T-cell (primary cell): ENCODE measurements at regions not wholly inside any gene's neighbourhood (a gene's known extent, or its start where the extent isn't known, plus 50 kb on each side); places are given as distances from the start of the nearest gene placed in this dataset.

Source experiments
- ATAC-seq, 4 experiments: fragments of 200-7000 bp in 3 of 4; fragments of 150-1000 bp in 1 of 4; cut with Tn5 transposase; replicated peaks in 1 of 4; 1 replicate in 3 of 4; 2 replicates in 1 of 4; pipeline ENCODE4 v1.10.0; 2021; ENCODE audit warnings: moderate library complexity in 3 of 4, mild to moderate bottlenecking in 2 of 4, moderate number of reproducible peaks in 1 of 4
- CTCF ChIA-PET, 2 donors: fragments of 300-600 bp; sonication (Branson Sonifier 250); formaldehyde crosslinking; loops; one replicate each; lab custom pipeline; 2022; ENCODE audit warnings: antibody characterized with exemption in 2 of 2; lab: Charles Lee
- POLR2A ChIA-PET, 2 donors: fragments of 300-600 bp; sonication (Branson Sonifier 250); formaldehyde crosslinking; loops; one replicate each; lab custom pipeline; 2022; ENCODE audit warnings: antibody characterized with exemption in 2 of 2; lab: Charles Lee
- DNase-seq, 35 experiments: peaks; one replicate each; pipeline versions ENCODE4 v3.0.0 to v3.0.0-alpha.2; 2013 to 2023
- H3K27ac ChIP-seq: one replicate; pipeline ENCODE4 v1.5.1; 2013; ENCODE audit warnings: low read length
- H3K27me3 ChIP-seq, 2 experiments: replicated peaks in 1 of 2; 1 replicate in 1 of 2; 2 replicates in 1 of 2; pipeline versions ENCODE4 v1.6.1 to v1.7.0; 2013; ENCODE audit warnings: low read length in 1 of 2, mixed read lengths in 1 of 2; ENCODE audit not compliant: control insufficient read depth in 2 of 2, insufficient read depth in 2 of 2; ENCODE audit errors: extremely low read depth in 1 of 2
- H3K36me3 ChIP-seq, 2 donors: 1 replicate in 1 of 2; 2 replicates in 1 of 2; pipeline versions ENCODE4 v1.6.1 to v1.7.0; 2013; ENCODE audit warnings: low read length in 1 of 2; ENCODE audit not compliant: control insufficient read depth in 2 of 2, insufficient read depth in 1 of 2; ENCODE audit errors: extremely low read depth in 1 of 2
- H3K4me1 ChIP-seq, 2 experiments: 1 replicate in 1 of 2; 2 replicates in 1 of 2; pipeline versions ENCODE4 v1.6.1 to v1.7.0; 2013; ENCODE audit warnings: low read length in 2 of 2, mixed read lengths in 1 of 2; ENCODE audit not compliant: insufficient read depth in 2 of 2, control insufficient read depth in 1 of 2; ENCODE audit errors: extremely low read depth in 1 of 2
- H3K4me3 ChIP-seq, 2 donors: 1 replicate in 1 of 2; 2 replicates in 1 of 2; pipeline versions ENCODE4 v1.5.1 to v1.7.0; 2013; ENCODE audit warnings: mild to moderate bottlenecking in 2 of 2, low read length in 1 of 2, moderate library complexity in 1 of 2; ENCODE audit not compliant: control insufficient read depth in 1 of 2; ENCODE audit errors: extremely low read depth in 1 of 2
- H3K9me3 ChIP-seq: 2 replicates; pipeline ENCODE4 v1.7.0; 2013
- H3K27ac Mint-ChIP-seq, 2 donors: one replicate each; pipeline ENCODE4 v1.8.0; 2020 to 2021; ENCODE audit warnings: mild to moderate bottlenecking in 2 of 2, mixed read lengths in 2 of 2
- H3K27me3 Mint-ChIP-seq, 2 donors: one replicate each; pipeline ENCODE4 v1.8.0; 2021 to 2022; ENCODE audit warnings: mixed read lengths in 2 of 2
- H3K36me3 Mint-ChIP-seq: one replicate; pipeline ENCODE4 v1.8.0; 2021; ENCODE audit warnings: mixed read lengths
- H3K4me1 Mint-ChIP-seq, 3 donors: one replicate each; pipeline ENCODE4 v1.8.0; 2020 to 2022; ENCODE audit warnings: mixed read lengths in 3 of 3, mild to moderate bottlenecking in 1 of 3
- H3K4me3 Mint-ChIP-seq, 3 donors: one replicate each; pipeline ENCODE4 v1.8.0; 2020 to 2022; ENCODE audit warnings: mild to moderate bottlenecking in 3 of 3, mixed read lengths in 3 of 3, moderate library complexity in 3 of 3
- H3K9me3 Mint-ChIP-seq, 3 donors: one replicate each; pipeline ENCODE4 v1.8.0; 2020 to 2022; ENCODE audit warnings: mixed read lengths in 3 of 3
- WGBS: methylation state at CpG from one replicate; pipeline ENCODE4 v1.1.5; 2013; ENCODE audit warnings: missing lambda C conversion rate; ENCODE audit not compliant: insufficient coverage; 5-methylcytosine and 5-hydroxymethylcytosine counted together

DNA sequence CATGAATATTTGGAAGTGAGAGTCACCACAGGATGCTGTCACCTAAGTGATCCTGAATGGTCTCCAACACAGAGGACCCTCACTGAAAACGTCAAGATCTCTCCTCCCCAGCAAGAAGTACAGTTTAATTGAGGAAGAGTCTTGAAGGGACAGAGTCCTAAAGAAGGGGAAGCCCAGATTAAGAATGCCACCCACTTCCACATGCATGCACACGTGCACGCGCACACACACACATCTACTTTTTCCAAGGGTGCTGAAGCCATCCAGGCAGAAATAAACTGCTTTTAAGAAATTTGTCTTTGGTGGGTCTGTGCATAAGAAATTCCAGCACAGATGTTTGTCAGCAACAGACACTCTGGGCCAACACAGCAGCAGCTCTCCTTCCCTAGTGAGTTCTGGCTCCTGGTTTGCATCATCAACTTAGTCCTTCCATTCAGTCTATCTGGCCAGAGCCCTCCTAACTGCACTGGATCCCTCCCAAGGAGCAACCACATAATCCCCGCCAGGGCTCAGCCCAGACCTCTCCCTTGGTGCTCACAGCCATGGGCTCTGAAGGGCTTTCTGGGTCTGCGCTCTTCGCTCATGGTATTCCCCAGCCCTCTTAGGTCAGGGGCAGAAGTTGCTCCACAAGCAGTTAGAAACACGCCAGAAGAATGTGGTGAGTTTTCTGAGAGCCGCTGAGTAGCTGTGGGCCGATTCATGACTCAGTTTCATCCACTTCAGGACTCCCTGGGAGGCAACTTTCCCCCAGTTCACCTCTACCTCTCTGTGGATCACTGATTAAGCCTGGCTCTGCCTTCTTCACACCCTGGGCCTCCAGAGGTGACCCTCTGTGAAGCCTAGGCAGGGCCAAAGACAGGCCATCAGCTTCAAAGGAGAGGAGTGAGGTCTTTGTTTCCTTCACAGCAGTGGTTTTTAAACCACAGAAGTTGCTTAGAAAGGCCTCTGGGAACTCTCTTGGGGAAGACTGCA lies 132.6 kb upstream of the LIPC start:
- H3K27ac ChIP-seq: no peak overlapping the region
- Mint-ChIP-seq H3K4me1 (peaks cover 7 to 12% (median 9%) of the 10 kb centered on the region in 3 donors), H3K27me3 (peaks cover 4 to 5% of the 10 kb centered on the region in 2 donors), H3K9me3 (peaks cover 0 to 11% (median 6%) of the 10 kb centered on the region in 3 donors), H3K27ac (no peak overlapping the region), H3K36me3 (no peaks in the 10 kb centered on the region), H3K4me3 (no peak overlapping the region)
- H3K9me3 ChIP-seq: peaks cover 3% of the 10 kb centered on the region
- ATAC-seq (no peak), DNase-seq (no peak)
- ChIA-PET CTCF (no interaction called here), POLR2A (no interaction called here)
- WGBS: 94% methylated on average over 2 of the region's 10 CpGs
- peaks cover 0 to 7% of the 10 kb centered on the region in 2 experiments for H3K27me3 ChIP-seq
- no peak overlapping the region for H3K4me3 ChIP-seq
- peaks cover 0 to 3% of the 10 kb centered on the region in 2 experiments for H3K4me1 ChIP-seq
- H3K36me3 ChIP-seq: peaks cover 0 to 3% of the 10 kb centered on the region in 2 donors

DNA sequence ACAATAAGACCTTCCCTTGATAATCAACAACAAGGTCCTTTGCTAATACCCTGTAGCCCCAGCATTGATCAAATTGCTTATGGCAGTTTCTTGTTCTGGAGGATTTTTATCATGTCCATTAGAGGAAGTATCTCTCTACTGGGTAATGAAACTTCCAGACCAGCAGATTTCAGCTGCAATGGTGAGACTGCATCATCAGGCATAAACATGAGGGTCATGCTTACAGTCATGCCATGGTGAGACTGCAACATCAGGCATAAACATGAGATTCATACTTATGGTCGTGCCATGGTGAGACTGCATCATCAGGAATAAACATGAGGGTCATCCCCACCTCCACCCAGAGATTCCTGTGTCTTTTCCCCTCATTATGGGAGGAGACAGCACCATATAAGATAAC lies 129.0 kb upstream of the LIPC start:
- H3K36me3 ChIP-seq: peaks cover 0 to 3% of the 10 kb centered on the region in 2 donors
- peaks cover 0 to 7% of the 10 kb centered on the region in 2 experiments for H3K27me3 ChIP-seq
- DNase-seq: no peak
- Mint-ChIP-seq H3K4me1 (peaks cover 12 to 28% (median 15%) of the 10 kb centered on the region in 3 donors), H3K4me3 (no peak overlapping the region), H3K27ac (no peak overlapping the region), H3K27me3 (peaks cover 4 to 5% of the 10 kb centered on the region in 2 donors), H3K36me3 (no peaks in the 10 kb centered on the region), H3K9me3 (no peaks in the 10 kb centered on the region)
- H3K27ac ChIP-seq: no peak overlapping the region
- no CpG with 5 or more reads among the region's 1 CpG for WGBS
- H3K4me3 ChIP-seq: no peak overlapping the region
- ChIA-PET CTCF (interaction anchor here in 1 of 2 donors (0.5 kb wide), 1 partner anchor 34 kb away, joined by 4 read pairs; no protein-coding TSS in a partner anchor), POLR2A (no interaction called here)
- ATAC-seq: no peak
- H3K4me1 ChIP-seq: peaks cover 0 to 11% of the 10 kb centered on the region in 2 experiments
- H3K9me3 ChIP-seq: no peaks in the 10 kb centered on the region

DNA sequence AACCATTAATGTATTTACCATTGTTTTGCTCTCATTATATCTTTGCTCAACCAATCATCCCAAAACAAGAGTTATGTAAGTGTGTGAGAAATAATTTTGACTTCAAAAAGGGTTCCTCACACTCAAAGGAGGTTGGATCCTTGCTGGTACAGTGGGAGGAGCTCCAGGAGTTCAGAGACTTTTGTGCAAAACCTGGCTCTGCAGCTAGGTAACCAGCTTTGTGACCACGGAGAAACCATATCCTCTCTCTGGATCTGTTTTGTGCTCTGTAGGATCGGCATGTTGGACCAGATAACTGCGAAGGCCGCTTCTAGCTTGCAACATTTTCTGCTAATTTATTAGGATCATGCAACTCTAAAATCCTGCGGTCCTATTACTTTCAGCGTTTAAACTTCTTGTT lies 128.6 kb upstream of the LIPC start:
- POLR2A ChIA-PET: no interaction called here
- no peak overlapping the region for H3K4me3 ChIP-seq
- CTCF ChIA-PET: interaction anchor here in 1 of 2 donors (0.5 kb wide), 1 partner anchor 34 kb away, joined by 4 read pairs; no protein-coding TSS in a partner anchor
- peaks cover 0 to 3% of the 10 kb centered on the region in 2 donors for H3K36me3 ChIP-seq
- H3K9me3 Mint-ChIP-seq: no peaks in the 10 kb centered on the region
- peaks cover 0 to 7% of the 10 kb centered on the region in 2 experiments for H3K27me3 ChIP-seq
- peaks cover 0 to 11% of the 10 kb centered on the region in 2 experiments for H3K4me1 ChIP-seq
- WGBS: 71% methylated on average over 4 of the region's 6 CpGs
- peaks cover 12 to 28% (median 15%) of the 10 kb centered on the region in 3 donors for H3K4me1 Mint-ChIP-seq
- no peaks in the 10 kb centered on the region for H3K36me3 Mint-ChIP-seq
- no peaks in the 10 kb centered on the region for H3K9me3 ChIP-seq
- peak overlapping the region in 2 of 3 donors; percentile 4 to 29 for H3K4me3 Mint-ChIP-seq
- H3K27me3 Mint-ChIP-seq: peaks cover 4 to 5% of the 10 kb centered on the region in 2 donors
- no peak for ATAC-seq
- DNase-seq: no peak
- H3K27ac ChIP-seq: no peak overlapping the region
- no peak overlapping the region for H3K27ac Mint-ChIP-seq

DNA sequence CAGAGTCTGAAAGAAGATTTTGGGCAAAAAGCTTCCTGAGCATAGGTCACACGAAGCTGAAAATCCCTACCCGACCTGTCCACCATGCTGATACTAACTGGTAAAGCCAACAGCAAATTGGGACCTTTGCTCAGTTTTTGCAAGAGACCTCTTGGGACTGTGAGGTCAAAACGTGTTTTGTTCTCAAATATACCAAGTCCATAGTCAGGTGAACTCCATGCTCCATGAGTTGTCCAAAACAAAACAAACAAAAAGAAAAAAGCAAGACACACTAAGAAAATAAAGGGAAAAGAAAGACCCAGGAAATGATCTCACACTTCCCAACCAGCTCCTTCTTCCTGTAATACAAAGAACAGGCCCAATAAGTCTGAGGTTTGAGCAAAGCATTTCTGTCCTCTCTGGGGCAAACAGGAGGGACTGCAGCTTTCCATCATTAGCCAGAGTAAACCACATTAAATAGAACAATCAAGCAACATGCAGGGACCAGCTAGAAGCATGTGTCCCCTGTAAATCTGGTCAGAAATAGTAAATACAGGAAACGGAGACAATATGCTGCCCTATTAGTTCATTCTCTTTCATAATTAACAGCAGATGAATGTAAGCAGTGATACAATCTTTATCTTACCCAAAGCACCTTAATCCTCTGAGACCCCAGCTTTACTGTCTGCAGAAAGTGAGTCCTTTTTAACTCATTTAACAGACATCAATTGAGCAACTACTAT lies 125.0 kb upstream of the LIPC start:
- ATAC-seq (no peak), DNase-seq (no peak)
- Histone ChIP-seq H3K4me3 (no peak overlapping the region), H3K27me3 (no peaks in the 10 kb centered on the region), H3K4me1 (peaks cover 0 to 11% of the 10 kb centered on the region in 2 experiments), H3K36me3 (no peaks in the 10 kb centered on the region), H3K27ac (no peak overlapping the region), H3K9me3 (no peaks in the 10 kb centered on the region)
- no peaks in the 10 kb centered on the region for H3K36me3 Mint-ChIP-seq
- H3K9me3 Mint-ChIP-seq: no peaks in the 10 kb centered on the region
- ChIA-PET POLR2A (no interaction called here), CTCF (interaction anchor here in 1 of 2 donors (0.6 to 0.7 kb wide), 2 partner anchors 464 to 536 kb away, joined by 3 to 9 read pairs; partner anchors contain the start of gene MINDY2)
- 81% methylated on average over 3 of the region's 4 CpGs for WGBS
- no peak overlapping the region for H3K4me3 Mint-ChIP-seq
- H3K27me3 Mint-ChIP-seq: no peaks in the 10 kb centered on the region
- H3K4me1 Mint-ChIP-seq: peaks cover 12 to 34% (median 15%) of the 10 kb centered on the region in 3 donors
- no peak overlapping the region for H3K27ac Mint-ChIP-seq

DNA sequence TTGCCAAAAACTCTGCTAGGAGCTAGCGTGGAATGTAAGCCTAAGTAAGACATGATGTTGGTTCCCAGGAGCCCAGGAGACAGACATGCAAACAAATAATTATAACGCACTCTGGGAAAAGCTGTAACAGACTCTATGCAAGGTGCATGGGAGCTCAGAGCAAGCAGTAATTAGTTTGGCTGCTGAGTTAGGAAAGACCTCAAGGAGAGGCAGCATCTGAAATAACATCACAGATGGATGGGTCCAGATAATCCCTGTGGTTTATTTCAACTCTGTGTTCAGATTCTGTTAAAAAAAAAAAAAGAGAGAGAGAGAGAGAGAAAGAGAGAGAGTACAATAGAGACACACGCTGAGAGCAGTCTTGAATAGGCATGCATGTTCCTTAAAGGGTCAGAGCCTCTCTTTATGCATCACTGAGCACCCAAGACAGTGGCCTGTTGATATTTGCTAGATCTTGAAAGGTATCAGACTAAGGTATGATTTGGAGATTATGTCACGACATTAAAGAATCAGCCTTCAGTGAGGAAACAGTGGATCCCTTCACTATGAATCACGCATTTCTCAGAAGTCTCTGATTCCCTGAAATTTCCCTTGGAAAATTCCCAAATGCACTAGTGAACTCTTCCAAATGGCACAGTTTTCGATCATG lies 124.4 kb upstream of the LIPC start:
- no peak overlapping the region for H3K4me3 ChIP-seq
- no peaks in the 10 kb centered on the region for H3K36me3 ChIP-seq
- ATAC-seq: no peak
- no peak overlapping the region for H3K27ac ChIP-seq
- no peaks in the 10 kb centered on the region for H3K27me3 ChIP-seq
- no peaks in the 10 kb centered on the region for H3K9me3 ChIP-seq
- ChIA-PET POLR2A (no interaction called here), CTCF (interaction anchor here in 1 of 2 donors (0.6 to 0.7 kb wide), 2 partner anchors 463 to 536 kb away, joined by 3 to 9 read pairs; partner anchors contain the start of gene MINDY2)
- Mint-ChIP-seq H3K27ac (no peak overlapping the region), H3K4me1 (peaks cover 12 to 36% (median 15%) of the 10 kb centered on the region in 3 donors), H3K36me3 (no peaks in the 10 kb centered on the region), H3K9me3 (no peaks in the 10 kb centered on the region), H3K4me3 (no peak overlapping the region), H3K27me3 (no peaks in the 10 kb centered on the region)
- DNase-seq: no peak
- H3K4me1 ChIP-seq: peaks cover 0 to 11% of the 10 kb centered on the region in 2 experiments
- 92% methylated on average over 4 of the region's 6 CpGs for WGBS
